H9 (cell line): ENCODE measurements at regions not wholly inside any gene's neighbourhood (a gene's known extent, or its start where the extent isn't known, plus 50 kb on each side); places are given as distances from the start of the nearest gene placed in this dataset.

Experiments used
- DNase-seq: peaks from one replicate; pipeline ENCODE4 v3.0.0-alpha.2; 2017
- H2AFZ ChIP-seq: one replicate; pipeline ENCODE4 v1.6.1; 2013; ENCODE audit warnings: mild to moderate bottlenecking, low read length, control low read depth, moderate library complexity
- H2AK5ac ChIP-seq: 2 replicates; pipeline ENCODE4 v1.6.1; 2013; ENCODE audit warnings: low read length, control low read depth, mixed read lengths; ENCODE audit not compliant: insufficient read length
- H2BK120ac ChIP-seq: one replicate; pipeline ENCODE4 v1.6.1; 2013; ENCODE audit warnings: low read depth, mild to moderate bottlenecking, low read length, control low read depth, inconsistent platforms; ENCODE audit not compliant: poor library complexity, severe bottlenecking
- H2BK12ac ChIP-seq: 2 replicates; pipeline ENCODE4 v1.6.1; 2013; ENCODE audit warnings: low read length, control low read depth, mixed read lengths, low read depth; ENCODE audit not compliant: insufficient read length
- H2BK15ac ChIP-seq: 2 replicates; pipeline ENCODE4 v1.6.1; 2013; ENCODE audit warnings: low read depth, low read length, control low read depth
- H2BK20ac ChIP-seq: one replicate; pipeline ENCODE4 v1.6.1; 2013; ENCODE audit warnings: low read depth, mild to moderate bottlenecking, low read length, control low read depth, inconsistent platforms; ENCODE audit not compliant: poor library complexity, severe bottlenecking
- H2BK5ac ChIP-seq: 2 replicates; pipeline ENCODE4 v1.6.1; 2013; ENCODE audit warnings: low read length, control low read depth, mixed read lengths; ENCODE audit not compliant: insufficient read length
- H3K14ac ChIP-seq: 2 replicates; pipeline ENCODE4 v1.6.1; 2013; ENCODE audit warnings: low read length, control low read depth; ENCODE audit not compliant: insufficient read depth
- H3K18ac ChIP-seq: 2 replicates; pipeline ENCODE4 v1.6.1; 2013; ENCODE audit warnings: low read depth, mild to moderate bottlenecking, mixed read lengths, low read length, control low read depth; ENCODE audit not compliant: insufficient read length
- H3K23ac ChIP-seq: 2 replicates; pipeline ENCODE4 v1.6.1; 2013; ENCODE audit warnings: low read length, control low read depth, mixed read lengths, low read depth; ENCODE audit not compliant: insufficient read length
- H3K23me2 ChIP-seq: 2 replicates; pipeline ENCODE4 v1.6.1; 2013; ENCODE audit warnings: low read depth, mild to moderate bottlenecking, mixed read lengths, low read length, control low read depth; ENCODE audit not compliant: insufficient read length, poor library complexity, severe bottlenecking
- H3K27ac ChIP-seq: 2 replicates; pipeline ENCODE4 v1.5.1; 2013; ENCODE audit warnings: low read length, control low read depth, mixed read lengths, low read depth; ENCODE audit not compliant: insufficient read length
- H3K27me3 ChIP-seq: 2 replicates; pipeline ENCODE4 v1.6.1; 2013; ENCODE audit warnings: low read length, control low read depth, inconsistent platforms; ENCODE audit not compliant: insufficient read depth
- H3K4ac ChIP-seq: 2 replicates; pipeline ENCODE4 v1.6.1; 2013; ENCODE audit warnings: low read depth, mild to moderate bottlenecking, control low read depth, inconsistent platforms, low read length, moderate library complexity
- H3K4me1 ChIP-seq: 2 replicates; pipeline ENCODE4 v1.6.1; 2013; ENCODE audit warnings: low read length, control low read depth, inconsistent platforms; ENCODE audit not compliant: insufficient read depth
- H3K4me2 ChIP-seq: 2 replicates; pipeline ENCODE4 v1.6.1; 2013; ENCODE audit warnings: low read length, control low read depth, mixed read lengths; ENCODE audit not compliant: insufficient read length, insufficient read depth
- H3K56ac ChIP-seq: 2 replicates; pipeline ENCODE4 v1.6.1; 2013; ENCODE audit warnings: low read depth, mild to moderate bottlenecking, mixed read lengths, low read length, control low read depth; ENCODE audit not compliant: insufficient read length
- H3K79me1 ChIP-seq: 2 replicates; pipeline ENCODE4 v1.6.1; 2013; ENCODE audit warnings: low read depth, mild to moderate bottlenecking, moderate library complexity, low read length, control low read depth, inconsistent platforms; ENCODE audit not compliant: insufficient read depth, poor library complexity, severe bottlenecking
- H3K79me2 ChIP-seq: 2 replicates; pipeline ENCODE4 v1.6.1; 2013; ENCODE audit warnings: low read length, control low read depth, inconsistent platforms; ENCODE audit not compliant: insufficient read depth
- H3K9ac ChIP-seq: 2 replicates; pipeline ENCODE4 v1.6.1; 2013; ENCODE audit warnings: low read length, control low read depth, mixed read lengths; ENCODE audit not compliant: insufficient read length; ENCODE audit errors: extremely low read depth
- H3K9me3 ChIP-seq: one replicate; pipeline ENCODE4 v1.6.1; 2013; ENCODE audit warnings: low read depth, low read length, inconsistent platforms; ENCODE audit not compliant: control insufficient read depth
- H3T11ph ChIP-seq: one replicate; pipeline ENCODE4 v1.6.1; 2013; ENCODE audit warnings: mild to moderate bottlenecking, low read length, control low read depth, inconsistent platforms
- H4K20me1 ChIP-seq: one replicate; pipeline ENCODE4 v1.6.1; 2013; ENCODE audit not compliant: control insufficient read depth, insufficient read length, insufficient read depth
- H4K5ac ChIP-seq: 2 replicates; pipeline ENCODE4 v1.6.1; 2013; ENCODE audit warnings: low read depth, mild to moderate bottlenecking, mixed read lengths, low read length, control low read depth; ENCODE audit not compliant: insufficient read length
- H4K8ac ChIP-seq: replicated peaks from 2 replicates; pipeline ENCODE4 v1.6.1; 2013; ENCODE audit warnings: low read length, control low read depth, mixed read lengths, low read depth; ENCODE audit not compliant: insufficient read length
- H4K91ac ChIP-seq: 2 replicates; pipeline ENCODE4 v1.6.1; 2013; ENCODE audit warnings: low read depth, mild to moderate bottlenecking, moderate library complexity, mixed read lengths, low read length, control low read depth; ENCODE audit not compliant: insufficient read length
- H3K27ac Mint-ChIP-seq, 3 experiments: 2 replicates in 2 of 3; 3 replicates in 1 of 3; pipeline ENCODE4 v1.8.0; 2020 to 2021; ENCODE audit warnings: mixed read lengths in 3 of 3, mild to moderate bottlenecking in 1 of 3, moderate library complexity in 1 of 3
- H3K27me3 Mint-ChIP-seq: 2 replicates; pipeline ENCODE4 v1.8.0; 2021; ENCODE audit warnings: low read depth, mild to moderate bottlenecking, moderate library complexity, mixed read lengths
- H3K36me3 Mint-ChIP-seq, 3 experiments: 2 replicates in 2 of 3; 3 replicates in 1 of 3; pipeline ENCODE4 v1.8.0; 2020 to 2021; ENCODE audit warnings: low read depth in 3 of 3, mixed read lengths in 3 of 3; ENCODE audit not compliant: insufficient read depth in 1 of 3
- H3K4me1 Mint-ChIP-seq, 2 experiments: 2 replicates each; pipeline ENCODE4 v1.8.0; 2020; ENCODE audit warnings: mixed read lengths in 2 of 2
- H3K4me3 Mint-ChIP-seq, 2 experiments: 2 replicates in 1 of 2; 3 replicates in 1 of 2; pipeline ENCODE4 v1.8.0; 2020 to 2021; ENCODE audit warnings: mild to moderate bottlenecking in 2 of 2, mixed read lengths in 2 of 2, moderate library complexity in 1 of 2
- H3K9me3 Mint-ChIP-seq, 2 experiments: 2 replicates in 1 of 2; 3 replicates in 1 of 2; pipeline ENCODE4 v1.8.0; 2020; ENCODE audit warnings: mild to moderate bottlenecking in 2 of 2, mixed read lengths in 2 of 2, moderate library complexity in 1 of 2
- WGBS: extraction: QIAGEN DNeasy Blood & Tissue Kit; methylation state at CpG from one replicate; pipeline ENCODE4 v1.1.7; 2013; ENCODE audit warnings: missing lambda C conversion rate, low lambda C conversion rate, mixed read lengths; ENCODE audit not compliant: insufficient read length; ENCODE audit errors: extremely low coverage; 5-methylcytosine and 5-hydroxymethylcytosine counted together
- TF ChIP-seq, protein P1 (sequence below): fragments of 200-600 bp; sonication (generic); conservative IDR thresholded peaks from 3 replicates; pipeline ENCODE4 v1.8.0; 2021; ENCODE audit warnings: antibody characterized with exemption, mild to moderate bottlenecking

DNA sequence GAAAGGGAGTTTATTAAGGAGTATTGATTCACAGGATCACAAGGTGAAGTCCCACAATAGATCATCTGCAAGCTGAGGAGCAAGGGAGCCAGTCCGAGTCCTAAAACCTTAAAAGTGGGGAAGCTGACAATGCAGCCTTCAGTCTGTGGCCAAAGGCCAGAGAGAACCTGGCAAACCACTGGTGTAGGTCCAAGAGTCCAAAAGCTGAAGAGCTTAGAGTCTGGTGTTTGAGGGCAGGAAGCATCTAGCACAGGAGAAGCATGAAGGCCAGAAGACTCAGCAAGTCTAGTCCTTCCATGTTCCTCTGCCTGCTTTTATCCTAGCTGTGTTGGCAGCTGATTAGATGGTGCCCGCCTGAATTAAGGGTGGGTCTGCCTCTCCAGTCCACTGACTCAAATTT, 193.0 kb downstream of the KIF2B start:
- Histone ChIP-seq H2BK20ac (no peak overlapping the region), H2AK5ac (no peak overlapping the region), H3K9me3 (no peaks in the 10 kb centered on the region), H3K4me2 (no peak overlapping the region), H4K8ac (no peak overlapping the region), H3K79me2 (no peaks in the 10 kb centered on the region), H3K23ac (no peak overlapping the region), H3K56ac (no peak overlapping the region), H3K4me1 (no peaks in the 10 kb centered on the region), H3K27ac (no peak overlapping the region), H4K20me1 (no peaks in the 10 kb centered on the region), H3K79me1 (no peaks in the 10 kb centered on the region), H3K14ac (no peak overlapping the region), H2BK120ac (no peak overlapping the region), H4K91ac (no peak overlapping the region), H3K4ac (no peak overlapping the region), H2AFZ (no peak overlapping the region), H2BK12ac (no peak overlapping the region), H4K5ac (no peak overlapping the region), H3K23me2 (no peaks in the 10 kb centered on the region), H3T11ph (no peak overlapping the region), H3K9ac (no peak overlapping the region), H2BK5ac (no peak overlapping the region), H2BK15ac (no peak overlapping the region), H3K27me3 (no peaks in the 10 kb centered on the region), H3K18ac (no peak overlapping the region)
- Mint-ChIP-seq H3K4me3 (no peak overlapping the region), H3K4me1 (peaks cover 5 to 7% of the 10 kb centered on the region in 2 experiments; a peak in 2 of 4 replicates), H3K27ac (no peak overlapping the region), H3K27me3 (no peaks in the 10 kb centered on the region), H3K36me3 (peaks cover 0 to 9% (median 0%) of the 10 kb centered on the region in 3 experiments; a peak in 2 of 7 replicates), H3K9me3 (peaks cover 0 to 6% of the 10 kb centered on the region in 2 experiments; a peak in 2 of 5 replicates)
- WGBS = no CpG with 5 or more reads among the region's 2 CpGs
- DNase-seq = no peak
- TF ChIP-seq, protein P1, sequence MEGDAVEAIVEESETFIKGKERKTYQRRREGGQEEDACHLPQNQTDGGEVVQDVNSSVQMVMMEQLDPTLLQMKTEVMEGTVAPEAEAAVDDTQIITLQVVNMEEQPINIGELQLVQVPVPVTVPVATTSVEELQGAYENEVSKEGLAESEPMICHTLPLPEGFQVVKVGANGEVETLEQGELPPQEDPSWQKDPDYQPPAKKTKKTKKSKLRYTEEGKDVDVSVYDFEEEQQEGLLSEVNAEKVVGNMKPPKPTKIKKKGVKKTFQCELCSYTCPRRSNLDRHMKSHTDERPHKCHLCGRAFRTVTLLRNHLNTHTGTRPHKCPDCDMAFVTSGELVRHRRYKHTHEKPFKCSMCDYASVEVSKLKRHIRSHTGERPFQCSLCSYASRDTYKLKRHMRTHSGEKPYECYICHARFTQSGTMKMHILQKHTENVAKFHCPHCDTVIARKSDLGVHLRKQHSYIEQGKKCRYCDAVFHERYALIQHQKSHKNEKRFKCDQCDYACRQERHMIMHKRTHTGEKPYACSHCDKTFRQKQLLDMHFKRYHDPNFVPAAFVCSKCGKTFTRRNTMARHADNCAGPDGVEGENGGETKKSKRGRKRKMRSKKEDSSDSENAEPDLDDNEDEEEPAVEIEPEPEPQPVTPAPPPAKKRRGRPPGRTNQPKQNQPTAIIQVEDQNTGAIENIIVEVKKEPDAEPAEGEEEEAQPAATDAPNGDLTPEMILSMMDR = no peak
